ENCODE measurements at regions not wholly inside any gene's neighbourhood (a gene's known extent, or its start where the extent isn't known, plus 50 kb on each side); places are given as distances from the start of the nearest gene placed in this dataset.

DNA sequence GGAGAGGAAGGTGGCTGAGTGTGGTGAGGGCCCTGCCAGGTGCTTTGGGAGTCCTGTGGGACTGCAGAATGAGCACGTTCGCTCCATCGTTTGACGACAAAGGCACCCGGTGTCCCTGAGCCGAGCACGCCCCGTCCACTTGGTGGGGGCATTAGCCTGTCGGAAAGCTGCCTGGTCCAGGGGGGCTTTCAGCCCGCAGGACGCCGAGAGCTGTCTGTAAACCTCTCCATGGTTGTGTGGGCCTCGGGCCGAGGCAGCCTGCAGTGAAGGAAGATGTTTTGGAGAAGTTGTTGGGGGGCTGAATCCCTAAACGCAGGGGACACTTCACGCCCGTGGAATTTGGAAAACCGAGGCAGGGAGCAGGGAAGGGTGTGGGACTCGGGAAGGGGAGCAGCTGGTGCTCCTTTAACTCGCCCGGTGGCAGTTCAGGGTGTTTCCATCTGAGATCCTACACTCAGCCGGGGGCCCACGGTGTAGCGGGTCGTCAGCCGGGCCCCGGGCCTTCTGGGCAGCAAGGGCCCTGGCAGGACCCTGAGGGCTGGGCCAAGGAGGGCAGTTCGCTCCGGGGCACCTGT lies 53.8 kb downstream of the MRPL36 start (continued):
- no peak for TF ChIP-seq REST (IDR thresholded peaks at IDR 0.05; ENCODE audit: low read depth)
- TF ChIP-seq SRF (IDR thresholded peaks at IDR 0.05; ENCODE audit: low read depth): no peak
- TF ChIP-seq RAD21 (IDR thresholded peaks at IDR 0.05; ENCODE audit: low read depth): no peak
- TF ChIP-seq JUND (IDR thresholded peaks at IDR 0.05): no peak
- TF ChIP-seq CBX3 (IDR thresholded peaks at IDR 0.05; ENCODE audit: low read depth): no peak
- TF ChIP-seq YY1 (IDR thresholded peaks at IDR 0.05; ENCODE audit: extremely low read depth, insufficient replicate concordance, low read depth, low read length): no peak

DNA sequence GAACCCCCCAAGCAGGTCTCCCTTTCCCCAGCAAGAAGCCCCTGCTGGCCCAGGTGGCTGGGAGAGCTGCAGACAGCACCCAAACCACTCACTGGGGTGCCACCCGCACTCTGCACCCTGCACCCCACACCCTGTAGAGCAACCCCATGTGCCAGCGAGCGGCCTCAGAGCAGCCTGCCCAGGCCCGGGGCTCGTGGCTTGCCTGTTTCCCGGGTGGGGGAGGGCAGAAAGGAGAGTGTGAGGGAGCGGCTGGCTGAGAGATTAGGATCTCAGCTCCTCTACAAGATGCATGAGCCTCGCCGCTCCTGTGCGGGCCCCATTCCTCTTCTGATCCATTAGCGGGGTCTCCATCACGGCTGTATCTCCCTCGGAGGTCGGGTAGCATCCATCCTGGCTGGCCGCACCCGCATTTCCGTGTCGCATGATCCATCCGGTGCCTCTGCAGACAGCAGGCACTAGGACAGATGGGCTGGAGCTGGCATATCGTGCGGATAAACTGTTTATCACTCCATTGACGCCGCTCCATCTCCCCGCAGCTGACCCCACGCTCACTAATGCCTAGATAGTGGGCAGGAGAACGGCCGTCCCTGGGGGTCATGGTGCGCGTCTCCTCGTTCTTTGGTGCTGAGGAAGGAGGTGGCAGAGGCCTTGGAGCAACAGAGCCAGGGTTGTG lies 54.4 kb downstream of the MRPL36 start:
- no peak overlapping the region for H3K9ac ChIP-seq (ENCODE audit: low read length)
- H3K9me3 ChIP-seq (ENCODE audit: control insufficient read depth in 1 of 2, insufficient read depth in 1 of 2, low read depth in 1 of 2, low read length in 2 of 2): peaks cover 0 to 4% of the 10 kb centered on the region in 2 experiments; a peak in 1 of 4 replicates
- ATAC-seq (no peak), DNase-seq (ENCODE audit: low read depth, low spot score) (no peak)
- no peak for TF ChIP-seq YY1 (IDR thresholded peaks at IDR 0.05; ENCODE audit: extremely low read depth, insufficient replicate concordance, low read depth, low read length)
- TF ChIP-seq ATF3 (IDR thresholded peaks at IDR 0.05): no peak
- no peak for TF ChIP-seq EGR1 (IDR thresholded peaks at IDR 0.05; ENCODE audit: low read depth)
- TF ChIP-seq EZH2 (IDR thresholded peaks at IDR 0.05): no peak
- TF ChIP-seq REST (IDR thresholded peaks at IDR 0.05; ENCODE audit: low read depth): no peak
- no peak for TF ChIP-seq ZFX (IDR thresholded peaks at IDR 0.05)
- TF ChIP-seq ZNF274 (IDR thresholded peaks at IDR 0.05; ENCODE audit: low read depth, low read length): no peak
- H3K27me3 ChIP-seq (ENCODE audit: insufficient read depth, low read length): no peaks in the 10 kb centered on the region
- H3K9me2 ChIP-seq (ENCODE audit: insufficient read depth): no peaks in the 10 kb centered on the region
- CTCF ChIA-PET: no interaction called here
- no peaks in the 10 kb centered on the region for H3K4me1 ChIP-seq (ENCODE audit: control insufficient read depth in 1 of 2, insufficient read depth in 2 of 2, low read length in 2 of 2)
- H3K4me2 ChIP-seq (ENCODE audit: low read length): no peak overlapping the region
- intact Hi-C loops (cut with micrococcal nuclease): no loop called here
- H3K27ac ChIP-seq (ENCODE audit: low read depth, low read length): no peak overlapping the region
- no peaks in the 10 kb centered on the region for H3K79me2 ChIP-seq (ENCODE audit: insufficient read depth, low read length)
- no peak overlapping the region for H3K4me3 ChIP-seq (replicated peaks in 1 of 2; ENCODE audit: low read depth in 1 of 2, low read length in 2 of 2)
- no peaks in the 10 kb centered on the region for H4K20me1 ChIP-seq (ENCODE audit: insufficient read depth)
- BruUV-seq (replicated peaks): no TSS peak
- RAD21 ChIA-PET (ENCODE audit: low non-redundant PET in 1 of 2, low total read pairs in 2 of 2, uncharacterized antibody in 2 of 2, unreplicated experiment in 2 of 2): no interaction called here
- no peak overlapping the region for H2AFZ ChIP-seq (ENCODE audit: low read depth, low read length, poor library complexity, severe bottlenecking)
- POLR2A ChIA-PET: no interaction called here
- H3K36me3 ChIP-seq (ENCODE audit: control insufficient read depth in 1 of 2, insufficient read depth in 2 of 2, low read length in 2 of 2): no peaks in the 10 kb centered on the region
